ENCODE measurements at regions not wholly inside any gene's neighbourhood (a gene's known extent, or its start where the extent isn't known, plus 50 kb on each side); places are given as distances from the start of the nearest gene placed in this dataset.

DNA sequence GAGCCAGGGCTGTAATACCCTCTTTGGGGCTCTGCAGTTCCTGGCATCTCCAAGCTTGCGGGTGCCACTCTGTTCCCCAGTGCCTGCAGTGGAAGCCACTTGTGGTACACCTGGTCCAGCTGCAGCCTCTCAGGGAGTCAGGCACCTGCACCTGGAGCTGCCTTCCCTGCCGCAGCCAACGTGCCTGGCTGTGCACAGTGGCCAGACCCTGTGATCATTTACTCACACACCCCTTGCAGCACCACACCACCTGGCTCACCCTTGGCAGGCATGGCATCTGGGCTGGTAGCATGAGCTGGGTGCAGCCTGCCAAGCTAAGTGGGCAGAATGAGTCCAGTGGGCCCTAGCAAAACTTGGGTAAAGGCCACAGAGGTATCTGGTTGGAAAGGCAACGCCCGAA is 51.1 kb upstream of the NTPCR start:
- H3K4me1 ChIP-seq (ENCODE audit: insufficient read depth, low read length, poor library complexity, severe bottlenecking) = no peaks in the 10 kb centered on the region
- no peak overlapping the region for H3K4me3 ChIP-seq (ENCODE audit: low read depth, low read length, poor library complexity, severe bottlenecking)
- DNase-seq (ENCODE audit: low spot score) = no peak
- no peaks in the 10 kb centered on the region for H3K9me2 ChIP-seq (ENCODE audit: insufficient read depth, low read length)
- intact Hi-C loops (cut with micrococcal nuclease; ENCODE audit: unreplicated experiment) = no loop called here
- H4K20me1 ChIP-seq (ENCODE audit: insufficient read depth, low read length) = no peaks in the 10 kb centered on the region
- no peaks in the 10 kb centered on the region for H3K9me3 ChIP-seq (ENCODE audit: low read length)
- CTCF ChIA-PET (ENCODE audit: unreplicated experiment) = interaction anchor here (0.9 kb wide), 1 partner anchor 16 kb away, joined by 3 read pairs; no protein-coding TSS in a partner anchor
- no peak overlapping the region for H3K27ac ChIP-seq (ENCODE audit: low read depth, low read length, poor library complexity, severe bottlenecking)
- TF ChIP-seq EZH2phosphoT487 (IDR thresholded peaks at IDR 0.05; ENCODE audit: borderline replicate concordance, low read depth, low read length) = no peak
- TF ChIP-seq, protein P1, sequence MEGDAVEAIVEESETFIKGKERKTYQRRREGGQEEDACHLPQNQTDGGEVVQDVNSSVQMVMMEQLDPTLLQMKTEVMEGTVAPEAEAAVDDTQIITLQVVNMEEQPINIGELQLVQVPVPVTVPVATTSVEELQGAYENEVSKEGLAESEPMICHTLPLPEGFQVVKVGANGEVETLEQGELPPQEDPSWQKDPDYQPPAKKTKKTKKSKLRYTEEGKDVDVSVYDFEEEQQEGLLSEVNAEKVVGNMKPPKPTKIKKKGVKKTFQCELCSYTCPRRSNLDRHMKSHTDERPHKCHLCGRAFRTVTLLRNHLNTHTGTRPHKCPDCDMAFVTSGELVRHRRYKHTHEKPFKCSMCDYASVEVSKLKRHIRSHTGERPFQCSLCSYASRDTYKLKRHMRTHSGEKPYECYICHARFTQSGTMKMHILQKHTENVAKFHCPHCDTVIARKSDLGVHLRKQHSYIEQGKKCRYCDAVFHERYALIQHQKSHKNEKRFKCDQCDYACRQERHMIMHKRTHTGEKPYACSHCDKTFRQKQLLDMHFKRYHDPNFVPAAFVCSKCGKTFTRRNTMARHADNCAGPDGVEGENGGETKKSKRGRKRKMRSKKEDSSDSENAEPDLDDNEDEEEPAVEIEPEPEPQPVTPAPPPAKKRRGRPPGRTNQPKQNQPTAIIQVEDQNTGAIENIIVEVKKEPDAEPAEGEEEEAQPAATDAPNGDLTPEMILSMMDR (conservative IDR thresholded peaks at IDR 0.05; ENCODE audit: low read length) = no peak
- H2AFZ ChIP-seq (ENCODE audit: low read length) = no peak overlapping the region
- BruUV-seq (replicated peaks) = no TSS peak
- POLR2A ChIA-PET = interaction anchor here (0.6 kb wide), 1 partner anchor 575 kb away, joined by 3 read pairs; no protein-coding TSS in a partner anchor
- no peak overlapping the region for H3K4me2 ChIP-seq (ENCODE audit: low read length)
- H3K79me2 ChIP-seq (ENCODE audit: insufficient read depth, low read depth, low read length) = no peaks in the 10 kb centered on the region
- no peaks in the 10 kb centered on the region for H3K36me3 ChIP-seq (ENCODE audit: insufficient read depth, low read length)

DNA sequence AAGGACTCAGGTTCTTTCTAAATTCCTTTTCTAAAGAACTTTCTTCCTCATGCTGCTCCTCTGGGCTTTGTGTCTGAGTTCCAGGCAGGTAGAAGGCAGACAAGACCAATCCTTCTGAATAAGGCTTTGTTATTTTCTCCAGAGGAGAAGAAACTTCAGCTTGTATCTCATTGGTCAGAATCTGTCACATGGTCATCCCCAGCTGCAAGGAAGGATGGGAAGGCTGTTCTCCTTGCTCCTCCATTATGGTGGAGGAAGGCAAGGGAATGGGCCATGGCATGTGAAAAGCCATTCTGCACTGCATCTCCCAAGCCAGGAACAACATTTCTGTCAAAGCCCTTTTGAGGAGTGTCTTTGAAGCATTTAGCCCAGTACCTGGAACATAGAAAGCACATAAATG is 50.6 kb upstream of the NTPCR start:
- POLR2A ChIA-PET = no interaction called here
- TF ChIP-seq, protein P1 (conservative IDR thresholded peaks at IDR 0.05; ENCODE audit: low read length) = no peak
- TF ChIP-seq EZH2phosphoT487 (IDR thresholded peaks at IDR 0.05; ENCODE audit: borderline replicate concordance, low read depth, low read length) = no peak
- Histone ChIP-seq H3K27ac (ENCODE audit: low read depth, low read length, poor library complexity, severe bottlenecking) (no peak overlapping the region), H4K20me1 (ENCODE audit: insufficient read depth, low read length) (no peaks in the 10 kb centered on the region), H3K4me1 (ENCODE audit: insufficient read depth, low read length, poor library complexity, severe bottlenecking) (no peaks in the 10 kb centered on the region), H3K9me3 (ENCODE audit: low read length) (no peaks in the 10 kb centered on the region), H3K4me3 (ENCODE audit: low read depth, low read length, poor library complexity, severe bottlenecking) (no peak overlapping the region), H2AFZ (ENCODE audit: low read length) (no peak overlapping the region), H3K36me3 (ENCODE audit: insufficient read depth, low read length) (no peaks in the 10 kb centered on the region), H3K9me2 (ENCODE audit: insufficient read depth, low read length) (no peaks in the 10 kb centered on the region), H3K79me2 (ENCODE audit: insufficient read depth, low read depth, low read length) (no peaks in the 10 kb centered on the region), H3K4me2 (ENCODE audit: low read length) (no peak overlapping the region)
- CTCF ChIA-PET (ENCODE audit: unreplicated experiment) = no interaction called here
- intact Hi-C loops (cut with micrococcal nuclease; ENCODE audit: unreplicated experiment) = no loop called here
- BruUV-seq (replicated peaks) = no TSS peak
- no peak for DNase-seq (ENCODE audit: low spot score)

Measured in OCI-LY7 (cell line).